ENCODE measurements at regions not wholly inside any gene's neighbourhood (a gene's known extent, or its start where the extent isn't known, plus 50 kb on each side); places are given as distances from the start of the nearest gene placed in this dataset.

GRCh38 chr6:112639391-112639831 is 292.3 kb downstream of the RFPL4B start:
- no peak overlapping the region for H3K4me3 ChIP-seq (replicated peaks; ENCODE audit: insufficient read depth, low read length)
- H3K27me3 ChIP-seq (ENCODE audit: insufficient read depth, poor library complexity, severe bottlenecking): no peaks in the 10 kb centered on the region
- no peak for TF ChIP-seq GABPA (IDR thresholded peaks at IDR 0.05; ENCODE audit: low read depth)
- TF ChIP-seq CTCF (IDR thresholded peaks at IDR 0.05; ENCODE audit: insufficient read depth, low read length): no peak
- TF ChIP-seq REST (IDR thresholded peaks at IDR 0.05; ENCODE audit: insufficient replicate concordance, low read depth): no peak
- TF ChIP-seq SPI1 (IDR thresholded peaks at IDR 0.05; ENCODE audit: borderline replicate concordance, low read depth): no peak
- TF ChIP-seq POLR2AphosphoS5 (IDR thresholded peaks at IDR 0.05; ENCODE audit: low read depth): no peak
- H3K27ac ChIP-seq (replicated peaks): no peak overlapping the region
- DNase-seq (ENCODE audit: low read depth in 1 of 2, low spot score in 1 of 2): no peak

- TF ChIP-seq REST (IDR thresholded peaks at IDR 0.05; ENCODE audit: insufficient replicate concordance, low read depth): no peak
- Histone ChIP-seq H3K27ac (replicated peaks) (no peak overlapping the region), H3K4me3 (replicated peaks; ENCODE audit: insufficient read depth, low read length) (no peak overlapping the region), H3K27me3 (ENCODE audit: insufficient read depth, poor library complexity, severe bottlenecking) (no peaks in the 10 kb centered on the region)
- no peak for DNase-seq (ENCODE audit: low read depth in 1 of 2, low spot score in 1 of 2)
Measured at GRCh38 chr6:112640891-112641290, 293.8 kb downstream of the RFPL4B start.

GRCh38 chr6:112649853-112650252 is 302.7 kb downstream of the RFPL4B start:
- Histone ChIP-seq H3K27ac (replicated peaks) (no peak overlapping the region), H3K4me3 (replicated peaks; ENCODE audit: insufficient read depth, low read length) (no peak overlapping the region), H3K27me3 (ENCODE audit: insufficient read depth, poor library complexity, severe bottlenecking) (no peaks in the 10 kb centered on the region)
- DNase-seq (ENCODE audit: low read depth in 1 of 2, low spot score in 1 of 2): no peak
- TF ChIP-seq SPI1 (IDR thresholded peaks at IDR 0.05; ENCODE audit: borderline replicate concordance, low read depth): no peak
- no peak for TF ChIP-seq REST (IDR thresholded peaks at IDR 0.05; ENCODE audit: insufficient replicate concordance, low read depth)
- no peak for TF ChIP-seq GABPA (IDR thresholded peaks at IDR 0.05; ENCODE audit: low read depth)
- no peak for TF ChIP-seq POLR2AphosphoS5 (IDR thresholded peaks at IDR 0.05; ENCODE audit: low read depth)
- TF ChIP-seq CTCF (IDR thresholded peaks at IDR 0.05; ENCODE audit: insufficient read depth, low read length): no peak

- H3K27ac ChIP-seq (replicated peaks): no peak overlapping the region
- no peak for DNase-seq (ENCODE audit: low read depth in 1 of 2, low spot score in 1 of 2)
- TF ChIP-seq REST (IDR thresholded peaks at IDR 0.05; ENCODE audit: insufficient replicate concordance, low read depth) (no peak), GABPA (IDR thresholded peaks at IDR 0.05; ENCODE audit: low read depth) (no peak), POLR2AphosphoS5 (IDR thresholded peaks at IDR 0.05; ENCODE audit: low read depth) (no peak), CTCF (IDR thresholded peaks at IDR 0.05; ENCODE audit: insufficient read depth, low read length) (no peak), SPI1 (IDR thresholded peaks at IDR 0.05; ENCODE audit: borderline replicate concordance, low read depth) (no peak)
- no peak overlapping the region for H3K4me3 ChIP-seq (replicated peaks; ENCODE audit: insufficient read depth, low read length)
- no peaks in the 10 kb centered on the region for H3K27me3 ChIP-seq (ENCODE audit: insufficient read depth, poor library complexity, severe bottlenecking)
Measured at GRCh38 chr6:112651239-112651638, 304.1 kb downstream of the RFPL4B start.
